ENCODE measurements at regions not wholly inside any gene's neighbourhood (a gene's known extent, or its start where the extent isn't known, plus 50 kb on each side); places are given as distances from the start of the nearest gene placed in this dataset.
A peak's percentile ranks its signal among the peaks of the same experiment; 100 is the strongest.
"Not testable (repeated sequence)": the region's sequence is repeated elsewhere in the genome, so short reads cannot be mapped to it uniquely, and the experiment has no call there.

DNA sequence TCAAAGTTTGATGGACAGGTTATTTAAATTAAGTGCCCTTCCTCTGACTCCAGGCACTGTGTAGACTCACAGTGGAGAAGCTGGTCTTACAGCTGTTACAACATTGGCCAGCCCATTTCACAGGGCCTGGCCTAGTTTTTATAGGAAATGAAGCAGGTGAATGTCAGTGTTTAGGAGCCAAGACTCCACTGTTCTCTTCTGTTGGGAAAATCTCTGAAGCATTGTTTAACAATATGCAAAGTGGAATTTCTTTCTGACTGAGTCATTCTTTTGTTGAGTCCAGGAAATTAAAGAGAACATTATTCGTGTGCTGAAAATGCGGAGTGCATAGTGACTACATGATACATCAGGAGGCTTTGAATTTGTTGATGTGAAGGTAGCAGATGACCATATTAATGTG lies 64.7 kb downstream of the ARRDC4 start:
- DNase-seq, result no peak

DNA sequence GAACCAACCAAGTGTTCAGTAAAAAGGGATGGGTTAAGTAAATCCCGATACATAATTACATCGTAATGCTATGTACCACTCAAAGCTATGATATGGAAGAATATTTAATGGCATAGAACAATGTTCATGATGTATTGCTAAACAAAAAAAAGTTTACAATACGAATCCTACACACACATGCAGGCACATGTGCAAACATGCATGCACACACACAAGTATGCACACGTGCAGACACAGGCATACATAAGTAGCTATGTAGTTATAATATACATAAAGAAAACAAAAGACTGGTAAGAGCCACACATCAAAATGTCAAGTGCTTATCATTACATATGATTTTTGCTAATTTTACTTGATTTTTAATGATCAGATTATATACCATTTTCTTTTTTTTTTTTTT lies 74.2 kb downstream of the ARRDC4 start:
- DNase-seq, result no peak

DNA sequence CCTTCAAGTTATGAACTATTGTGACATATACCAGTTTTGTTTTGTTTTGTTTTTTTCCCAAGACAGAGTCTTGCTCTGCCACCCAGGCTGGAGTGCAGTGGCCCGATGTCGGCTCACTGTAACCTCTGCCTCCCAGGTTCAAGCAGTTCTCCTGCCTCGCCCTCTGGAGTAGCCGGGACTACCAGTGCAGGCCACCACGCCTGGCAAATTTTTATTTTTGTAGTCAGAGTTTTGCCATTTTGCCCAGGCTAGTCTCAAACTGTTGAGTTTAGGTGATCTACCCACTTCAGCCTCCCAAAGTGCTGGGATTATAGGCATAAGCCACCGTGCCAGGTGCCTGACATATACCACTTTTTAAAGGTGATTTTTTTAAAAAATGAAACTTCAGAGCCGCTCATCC lies 74.6 kb downstream of the ARRDC4 start:
- DNase-seq, result no peak

DNA sequence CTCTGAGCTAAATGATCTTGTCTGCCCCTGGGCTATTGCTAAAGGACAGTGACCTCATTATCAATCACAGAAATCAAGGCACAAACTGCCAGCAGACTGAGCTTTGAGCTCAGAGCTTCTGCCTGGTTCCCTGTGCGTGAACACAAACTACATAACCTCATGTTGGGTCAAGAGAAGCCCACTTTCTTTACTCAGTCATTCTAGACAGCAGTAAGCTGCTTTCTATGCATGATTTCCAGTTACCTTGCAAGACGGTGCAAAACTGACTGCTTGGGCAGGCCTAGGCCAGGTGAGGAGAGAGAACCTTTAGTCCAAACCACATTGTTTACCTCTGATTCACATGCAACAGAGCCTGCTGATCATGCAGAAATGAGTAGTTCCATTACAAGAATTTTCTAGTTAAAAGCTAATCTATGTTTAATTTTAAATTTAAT lies 75.1 kb downstream of the ARRDC4 start:
- no peak for DNase-seq

DNA sequence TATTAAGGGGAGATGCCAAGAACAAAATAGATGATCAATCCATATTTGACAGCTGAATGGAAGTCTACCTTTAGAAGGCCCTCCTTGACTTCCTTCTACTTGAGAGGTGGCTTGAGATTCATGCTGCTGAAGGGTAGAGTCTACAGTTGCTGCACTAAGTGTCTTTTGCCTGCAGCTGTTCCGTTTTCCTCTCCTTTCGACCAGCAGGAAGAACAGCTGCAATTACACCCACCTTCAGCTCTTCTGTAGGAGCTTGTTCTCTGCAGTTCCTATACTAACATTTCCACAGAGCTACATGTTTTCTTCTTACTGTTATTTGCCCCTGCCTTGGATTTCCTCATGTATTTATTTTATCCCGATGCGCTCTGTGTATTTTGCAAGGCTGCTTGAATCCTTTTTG lies 79.1 kb downstream of the ARRDC4 start:
- no peak for DNase-seq

DNA sequence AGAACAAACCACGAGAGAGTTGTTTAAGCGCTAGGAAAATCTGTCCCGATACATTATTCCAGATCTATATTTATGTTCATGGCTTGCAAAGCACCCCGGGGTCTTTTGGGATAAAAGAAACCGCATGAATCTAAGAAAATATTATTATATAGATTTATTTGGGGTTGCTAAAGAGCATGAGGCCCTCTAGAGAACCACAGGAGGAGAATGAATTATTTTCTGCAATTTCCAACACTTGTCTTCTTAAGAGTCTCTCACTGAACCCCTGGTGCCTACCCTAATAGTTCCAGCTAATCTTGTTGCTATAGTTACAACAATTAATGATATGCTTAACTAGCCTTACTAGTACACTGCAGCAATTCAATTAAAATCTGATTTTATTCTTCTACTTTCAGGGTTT lies 79.6 kb downstream of the ARRDC4 start:
- DNase-seq, result no peak

DNA sequence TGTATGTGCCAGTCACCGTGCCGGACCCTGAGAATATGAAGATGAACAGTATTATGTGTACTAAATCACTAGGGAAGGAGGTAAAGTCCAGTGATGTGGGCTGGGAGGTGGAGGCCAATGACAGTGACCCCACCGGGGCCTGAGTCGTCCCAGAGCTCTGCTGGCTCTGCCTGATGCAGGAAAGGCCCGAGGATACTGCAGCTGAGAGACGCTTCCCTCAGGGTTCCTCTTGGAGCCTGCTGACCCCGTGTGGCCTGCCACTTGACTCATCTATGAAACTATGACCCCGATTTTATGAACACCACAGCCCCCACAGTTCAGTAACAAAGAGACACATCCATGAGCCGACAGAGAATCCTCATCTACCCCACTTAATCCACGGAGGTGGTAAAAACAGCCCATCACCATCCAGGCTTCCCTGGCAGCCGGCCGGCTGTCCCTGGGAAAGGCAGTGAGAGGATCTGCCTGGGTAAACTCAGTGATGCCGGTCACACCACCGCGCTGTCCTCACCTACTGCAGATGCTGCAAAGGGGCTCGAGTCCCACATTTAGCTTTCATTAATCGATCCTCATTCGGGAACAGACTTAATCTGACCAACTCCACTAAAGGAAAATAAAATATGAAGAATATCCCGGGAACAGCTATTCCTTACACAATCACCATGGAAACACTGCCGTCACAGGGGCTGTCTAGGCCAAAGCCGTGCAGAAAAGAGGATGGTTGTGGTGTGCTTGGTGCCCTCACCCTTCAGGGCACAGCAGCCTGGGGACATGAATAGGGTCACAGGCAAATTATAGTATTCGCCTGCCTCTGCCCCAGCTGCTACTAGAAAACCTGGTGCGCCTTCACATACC lies 82.9 kb downstream of the ARRDC4 start:
- DNase-seq, result no peak

DNA sequence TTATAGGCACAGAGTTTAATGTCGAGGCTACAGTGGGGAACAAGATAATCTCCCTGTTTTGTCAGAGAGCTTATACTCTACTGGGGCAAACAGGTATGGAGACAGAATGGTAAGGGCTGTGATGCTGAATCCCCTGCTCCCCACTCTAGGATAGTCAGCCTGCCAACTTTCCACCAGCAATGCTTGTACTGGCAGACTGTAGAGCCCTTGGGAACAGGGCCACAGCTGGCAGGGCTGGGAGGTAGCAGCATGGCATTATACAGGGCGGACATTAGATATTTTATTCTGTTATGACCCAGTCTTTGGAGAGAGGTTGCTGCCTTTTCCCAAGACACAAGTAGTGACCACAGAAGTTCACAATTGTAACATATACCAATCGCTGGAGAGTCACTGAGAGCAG lies 91.2 kb downstream of the ARRDC4 start:
- no peak for DNase-seq

DNA sequence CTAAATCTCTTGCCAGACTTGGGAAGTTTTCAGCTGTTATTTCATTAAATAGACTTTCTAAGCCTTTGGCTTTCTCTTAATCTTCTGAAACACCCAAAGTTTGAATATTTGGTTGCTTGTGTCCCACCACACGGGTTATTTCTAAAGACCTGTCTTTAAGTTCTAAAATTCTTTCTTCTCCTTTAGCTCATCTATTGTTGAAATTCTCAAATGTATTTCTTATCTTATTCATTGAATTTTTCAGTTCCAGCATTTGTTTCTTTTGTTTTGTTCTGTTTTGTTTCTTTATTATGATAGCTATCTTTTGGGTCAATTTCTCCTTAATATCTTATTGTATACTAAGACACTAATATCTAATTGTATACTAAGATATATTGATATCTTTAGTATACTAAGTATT lies 97.0 kb downstream of the ARRDC4 start:
- no peak for DNase-seq

DNA sequence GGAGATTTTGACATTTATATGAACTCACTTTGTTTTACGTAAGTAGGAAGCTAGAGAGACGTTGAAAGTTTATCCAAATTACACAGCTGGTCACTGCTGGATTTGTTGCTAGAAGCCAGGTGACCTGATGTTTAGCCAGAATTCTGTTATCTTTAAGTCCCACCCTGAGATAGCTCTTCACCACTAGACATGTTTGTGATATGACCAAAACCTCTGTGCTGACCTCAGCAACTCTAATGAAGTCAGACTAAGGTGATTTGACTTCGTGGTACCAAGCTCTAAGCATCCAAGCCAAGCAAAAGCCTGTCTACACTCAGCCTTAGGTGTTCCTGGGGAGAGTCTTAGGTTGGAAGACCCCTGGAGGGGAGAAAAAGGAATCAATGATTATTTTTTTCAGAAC lies 102.4 kb downstream of the ARRDC4 start:
- no peak for DNase-seq

DNA sequence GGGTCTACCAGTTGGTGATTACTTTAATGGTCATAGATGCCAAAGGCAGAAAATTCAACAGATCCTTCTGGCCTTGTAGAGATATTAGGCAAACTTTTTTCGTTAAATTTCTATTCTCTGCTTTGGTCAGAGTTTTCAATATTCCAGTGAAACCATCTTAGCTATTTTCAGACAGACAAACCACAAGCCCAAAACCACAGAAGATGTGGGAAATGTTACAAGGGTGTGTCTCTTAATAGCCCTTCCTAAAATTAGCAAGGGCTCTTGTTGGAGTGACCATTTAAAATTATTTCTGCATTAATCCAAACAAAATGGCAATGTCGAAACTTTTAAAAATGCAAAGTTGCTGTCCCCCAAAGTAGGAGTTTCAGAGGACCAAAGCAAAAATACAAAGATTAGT lies 102.8 kb downstream of the ARRDC4 start:
- DNase-seq, result no peak

DNA sequence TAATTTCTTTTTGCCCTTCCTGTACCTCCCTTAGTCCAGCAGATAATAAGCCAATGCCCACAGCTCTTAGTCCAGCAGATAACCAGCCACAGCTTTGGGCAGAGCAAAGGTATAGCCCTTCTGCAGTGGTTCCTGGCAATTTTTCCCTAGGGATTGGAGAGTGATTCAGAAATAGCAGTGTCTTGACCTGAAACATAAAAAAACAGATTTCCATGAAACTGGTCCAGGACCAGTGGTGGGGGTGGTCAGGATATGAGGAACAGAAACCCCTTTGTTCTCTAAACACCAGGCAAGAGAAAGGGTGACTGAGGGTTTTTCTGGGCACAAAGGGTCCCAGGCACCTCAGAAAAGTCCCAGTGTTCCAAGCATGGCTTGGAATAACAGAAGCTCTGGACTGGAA lies 103.4 kb downstream of the ARRDC4 start:
- no peak for DNase-seq

DNA sequence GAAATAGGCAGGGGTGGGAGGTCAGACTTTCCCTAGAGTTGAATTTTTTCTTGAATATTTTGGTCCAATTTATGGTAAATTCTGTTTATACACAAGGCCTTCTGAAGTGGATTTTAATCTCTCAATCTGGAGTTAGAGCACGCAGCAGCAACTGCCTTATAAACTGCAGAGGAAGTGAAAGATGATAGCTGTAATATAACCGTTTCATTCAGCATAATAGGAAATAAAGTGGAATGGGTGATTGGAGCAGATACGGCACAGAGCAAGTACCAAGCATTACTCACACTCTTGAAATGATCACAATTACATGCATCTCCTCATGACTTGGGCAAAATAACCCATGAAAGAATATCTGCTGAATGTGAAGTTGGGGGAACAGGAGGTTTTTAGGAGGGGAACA lies 106.8 kb downstream of the ARRDC4 start:
- no peak for DNase-seq

DNA sequence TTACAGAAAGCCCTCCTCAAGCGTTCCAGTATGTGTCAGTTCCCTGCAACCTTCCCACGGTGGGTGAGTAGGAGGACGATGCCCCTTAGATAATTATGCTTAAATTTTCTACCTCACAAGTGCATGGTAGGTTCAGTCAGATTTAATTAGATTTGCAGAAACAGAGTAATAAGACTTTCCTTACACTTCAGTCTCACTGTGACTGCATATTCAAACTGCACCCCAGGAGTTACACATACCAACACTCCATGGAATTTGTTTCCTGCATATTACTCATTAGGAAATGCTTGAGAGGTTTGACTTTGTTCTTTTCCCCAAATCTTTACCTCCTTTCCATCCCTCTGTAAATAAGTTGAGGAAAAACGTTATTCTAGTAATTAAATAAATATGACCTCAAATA lies 108.8 kb downstream of the ARRDC4 start:
- no peak for DNase-seq

DNA sequence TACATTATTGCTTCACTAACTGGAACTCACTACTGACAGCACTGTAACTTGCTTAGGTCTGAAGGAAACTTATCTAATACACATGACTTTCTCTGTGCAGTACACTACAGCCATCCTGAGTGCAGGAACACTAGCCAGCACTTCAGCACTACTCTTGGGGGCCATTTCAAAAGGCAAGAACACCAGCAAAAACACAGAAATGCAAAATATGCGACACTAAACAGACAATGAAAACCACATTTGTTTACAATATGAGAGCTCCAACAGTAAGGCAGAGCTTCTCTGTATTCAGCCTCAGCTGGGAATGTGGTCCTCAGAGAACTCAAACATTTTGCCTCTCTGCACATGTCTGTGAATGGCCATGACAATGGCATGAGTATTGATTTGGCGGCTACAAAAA lies 109.6 kb downstream of the ARRDC4 start:
- DNase-seq, result no peak

DNA sequence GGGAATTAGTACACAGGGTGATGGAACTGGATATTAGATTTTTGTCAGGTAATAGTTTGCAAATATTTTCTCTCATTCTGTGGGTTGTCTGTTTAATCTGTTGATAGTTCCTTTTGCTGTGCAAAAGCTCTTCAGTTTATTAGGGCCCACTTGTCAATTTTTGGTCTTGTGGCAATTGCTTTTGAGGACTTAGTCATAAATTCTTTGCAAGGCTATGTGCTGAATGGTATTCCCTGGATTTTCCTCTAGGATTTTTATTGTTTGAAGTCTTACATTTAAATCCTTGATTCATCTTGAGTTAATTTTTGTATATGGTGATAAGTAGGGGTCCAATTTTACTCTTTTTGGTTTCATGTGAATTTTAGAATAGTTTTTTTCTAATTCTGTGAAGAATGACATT lies 111.3 kb downstream of the ARRDC4 start:
- no peak for DNase-seq

DNA sequence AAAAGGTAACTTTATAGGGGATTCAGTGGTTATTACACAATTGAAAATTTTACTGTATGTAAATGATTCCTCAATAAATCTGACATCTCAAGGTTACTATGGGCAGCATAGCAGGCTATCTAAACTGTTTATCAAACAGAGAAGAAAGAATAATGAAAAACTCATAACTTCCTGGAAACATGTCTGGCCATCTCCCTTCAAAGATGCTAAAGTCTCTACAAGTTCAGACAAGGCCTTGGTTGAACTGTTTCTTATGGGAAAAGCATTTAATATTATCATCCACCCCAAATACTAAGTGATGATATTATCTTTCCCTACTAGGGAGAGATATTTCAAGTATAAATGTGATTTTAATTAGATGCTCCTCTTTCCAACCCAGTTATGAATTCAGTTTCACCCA lies 114.9 kb downstream of the ARRDC4 start:
- DNase-seq, result no peak

DNA sequence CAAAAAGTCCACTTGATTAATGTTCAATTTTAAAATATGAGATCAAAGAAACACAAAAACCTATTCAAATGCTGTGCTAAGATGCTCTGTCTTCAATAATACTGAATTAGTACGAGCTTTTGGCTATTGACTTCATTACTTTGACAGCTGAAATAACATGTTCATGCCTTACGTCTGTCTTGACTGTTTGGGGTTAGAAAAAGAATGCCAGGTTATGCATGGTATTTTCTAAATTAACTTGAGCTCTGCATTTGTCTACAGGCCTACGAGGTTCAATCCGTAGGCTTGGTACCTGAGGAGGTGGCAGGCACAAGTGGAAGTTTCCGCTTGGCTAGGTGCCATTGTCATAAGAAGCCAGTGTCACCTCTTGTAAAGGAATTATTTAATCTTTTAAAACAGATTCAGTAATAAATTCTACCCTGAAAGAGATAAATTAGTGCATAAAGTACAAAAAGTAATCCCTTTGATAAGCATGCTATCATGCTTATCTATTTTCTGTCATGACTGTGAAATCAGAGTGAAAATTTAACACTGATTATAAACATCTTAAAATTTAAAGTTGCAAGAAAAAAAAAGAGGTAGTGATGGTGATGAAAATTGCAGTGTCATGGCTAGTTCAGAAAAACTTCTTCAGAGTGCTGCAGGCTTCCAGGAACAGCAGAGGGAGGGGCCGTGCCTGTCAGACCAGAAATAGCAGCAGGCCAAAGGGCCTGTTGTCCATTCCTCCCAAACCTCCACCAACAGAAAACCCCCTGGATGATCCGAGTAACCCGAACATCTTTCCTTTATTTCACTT lies 115.7 kb downstream of the ARRDC4 start:
- peak; percentile 27 for DNase-seq

DNA sequence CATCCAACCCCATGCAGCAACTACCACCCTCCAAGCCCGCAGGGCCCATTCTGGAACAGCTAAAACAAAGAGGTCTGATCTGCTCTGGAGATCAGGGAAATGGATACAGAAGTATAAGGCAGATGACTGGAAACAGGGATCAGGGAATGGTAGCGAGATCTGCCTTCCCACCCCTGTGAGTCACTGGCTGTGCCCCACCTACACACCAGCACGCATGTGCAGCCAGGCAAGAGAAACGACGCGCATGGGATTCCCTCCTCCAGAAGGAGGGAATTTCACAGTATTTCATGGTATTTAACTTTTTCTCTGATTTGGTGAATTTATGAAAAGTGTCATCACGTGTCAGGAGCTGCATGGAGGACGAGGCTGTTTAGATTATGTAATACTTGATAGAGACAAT lies 116.7 kb downstream of the ARRDC4 start:
- no peak for DNase-seq

DNA sequence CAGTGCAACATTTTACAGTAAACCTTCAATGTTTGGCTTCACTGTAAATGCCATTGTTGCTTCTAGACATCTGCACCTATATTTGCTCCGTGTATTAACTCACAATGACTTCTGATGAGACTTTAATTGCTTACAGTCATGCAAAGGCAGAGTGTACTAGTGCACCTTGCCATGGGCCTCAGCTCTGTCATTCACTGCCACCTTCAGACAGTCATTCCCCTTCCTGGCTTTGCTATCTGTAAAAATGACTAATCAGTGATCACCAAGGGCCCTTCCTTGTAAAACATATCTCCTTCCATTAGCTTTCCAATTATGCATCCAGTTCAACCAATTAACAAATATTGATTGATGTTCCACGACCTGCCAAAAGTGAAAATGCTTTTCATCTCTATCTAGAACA lies 120.3 kb downstream of the ARRDC4 start:
- DNase-seq, result no peak

DNA sequence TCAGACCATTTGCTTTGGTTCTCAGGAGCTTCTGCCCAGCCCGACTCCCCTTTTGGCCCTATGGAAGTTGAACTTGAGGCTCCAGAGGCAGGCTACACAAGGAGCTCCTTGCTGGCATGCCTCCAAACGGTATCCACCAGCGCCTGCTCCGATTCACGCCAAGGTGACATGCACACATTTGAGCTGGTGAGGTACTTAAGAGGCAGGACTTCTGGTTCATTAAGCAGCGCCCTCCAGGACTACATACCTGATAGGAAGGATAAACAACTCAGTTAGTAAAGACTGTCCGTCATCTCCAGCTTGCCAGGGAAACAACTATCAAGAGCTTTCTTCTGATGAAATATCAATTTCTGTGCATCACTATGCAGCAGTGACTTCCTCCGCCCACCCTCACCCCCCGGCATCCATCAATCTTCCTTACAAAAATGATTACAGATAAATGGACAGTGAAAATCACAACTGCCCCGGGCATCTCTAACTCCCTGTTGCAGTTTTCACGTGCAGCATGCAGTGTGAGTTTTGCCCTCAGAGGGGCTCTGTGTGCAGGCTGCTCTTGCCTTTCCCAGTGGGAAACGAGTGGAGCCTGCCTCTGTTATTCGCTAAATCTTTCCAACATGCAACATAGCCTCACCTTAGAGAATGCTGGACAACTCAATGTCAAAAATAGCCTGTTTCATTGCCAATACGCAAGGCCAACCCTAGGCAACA lies 122.9 kb downstream of the ARRDC4 start:
- no peak for DNase-seq

DNA sequence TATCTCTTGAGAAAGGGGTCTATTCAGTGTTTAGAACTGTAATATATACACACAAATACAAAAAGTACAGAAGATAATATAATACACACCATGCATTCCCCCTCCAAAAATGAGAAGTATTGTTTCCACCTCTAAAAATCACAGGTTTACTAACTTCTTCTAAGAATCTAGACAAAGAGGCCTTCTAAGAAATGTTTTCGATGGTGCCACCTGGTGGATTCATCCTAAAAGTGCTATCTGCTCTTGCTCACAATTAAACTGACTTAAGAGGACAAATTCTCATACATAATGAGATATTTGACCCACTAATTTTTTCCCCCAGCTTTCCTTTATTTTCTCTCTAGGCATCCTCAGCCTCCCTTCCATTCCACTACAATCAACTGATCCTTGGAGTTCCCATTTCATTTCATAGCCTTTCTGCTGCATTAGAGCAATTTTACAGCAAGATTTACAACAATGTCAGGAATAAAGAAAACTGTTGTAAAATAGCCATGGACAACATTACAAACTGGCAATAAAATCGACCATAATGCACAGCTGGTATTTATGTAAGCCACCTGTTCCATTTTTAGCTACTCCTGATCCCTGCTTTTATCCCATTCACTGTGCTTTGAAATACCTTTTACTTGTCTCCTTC lies 124.6 kb downstream of the ARRDC4 start:
- peak; percentile 33 for DNase-seq

DNA sequence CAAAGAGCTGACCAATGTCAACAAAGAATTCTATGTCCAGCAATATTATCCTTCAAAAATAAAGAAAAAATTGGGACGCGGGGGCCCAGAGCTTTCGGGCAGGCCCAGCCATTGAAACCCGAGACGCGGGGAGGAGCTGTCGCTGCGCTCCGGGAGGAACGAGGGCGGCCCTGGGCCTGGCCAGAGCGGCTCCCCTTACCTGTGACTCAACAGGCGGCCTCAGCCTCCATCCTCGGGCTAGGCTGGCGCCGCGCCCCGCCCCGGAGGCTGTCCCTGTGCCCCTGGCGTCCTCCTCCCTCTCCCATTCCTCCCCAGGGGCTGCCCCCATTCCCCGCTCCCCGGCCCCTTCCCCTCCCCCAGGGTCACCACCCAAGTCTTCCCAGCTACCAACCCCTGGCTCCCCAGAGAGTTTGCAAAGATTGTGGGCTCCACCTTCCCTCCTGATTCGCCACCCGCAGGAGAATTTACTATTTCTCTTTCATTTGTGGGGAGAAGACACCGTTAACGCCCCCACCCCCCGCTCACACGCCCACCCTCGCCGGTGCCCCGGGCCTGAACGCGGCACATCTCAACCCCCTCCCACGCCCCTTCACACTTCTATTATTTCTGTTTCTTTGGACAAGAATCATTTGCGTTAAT lies 127.9 kb downstream of the ARRDC4 start:
- not testable (repeated sequence) for DNase-seq
